HFFc6 (cell line): ENCODE measurements at regions not wholly inside any gene's neighbourhood (a gene's known extent, or its start where the extent isn't known, plus 50 kb on each side); places are given as distances from the start of the nearest gene placed in this dataset.

Experiments
- DNase-seq: peaks from one replicate; pipeline ENCODE4 v3.0.0-alpha.2; 2018
- H3K27ac Mint-ChIP-seq: 2 replicates; pipeline ENCODE4 v1.8.0; 2020; ENCODE audit warnings: mild to moderate bottlenecking, mixed read lengths
- H3K27me3 Mint-ChIP-seq: 2 replicates; pipeline ENCODE4 v1.8.0; 2021; ENCODE audit warnings: mild to moderate bottlenecking, moderate library complexity, mixed read lengths; ENCODE audit not compliant: insufficient read depth
- H3K36me3 Mint-ChIP-seq: 2 replicates; pipeline ENCODE4 v1.8.0; 2021; ENCODE audit warnings: low read depth, mixed read lengths
- H3K4me1 Mint-ChIP-seq: 2 replicates; pipeline ENCODE4 v1.8.0; 2020; ENCODE audit warnings: low read depth, mixed read lengths
- H3K4me3 Mint-ChIP-seq: 2 replicates; pipeline ENCODE4 v1.8.0; 2020; ENCODE audit warnings: mild to moderate bottlenecking, moderate library complexity, mixed read lengths
- H3K9me3 Mint-ChIP-seq: 2 replicates; pipeline ENCODE4 v1.8.0; 2020; ENCODE audit warnings: mild to moderate bottlenecking, mixed read lengths
- CTCF ChIP-seq: fragments of 200-600 bp; sonication (generic); IDR thresholded peaks from 2 replicates; pipeline ENCODE4 v1.5.0; 2021; ENCODE audit warnings: antibody characterized with exemption, mild to moderate bottlenecking

GRCh38 chr12:106000382-106001104 lies 138.2 kb downstream of the NUAK1 start:
- Mint-ChIP-seq H3K27me3 (peaks cover 1% of the 10 kb centered on the region), H3K27ac (no peak overlapping the region), H3K4me3 (no peak overlapping the region), H3K4me1 (peaks cover 21% of the 10 kb centered on the region), H3K36me3 (peaks cover 14% of the 10 kb centered on the region), H3K9me3 (peaks cover 13% of the 10 kb centered on the region; the same call in 1 of the 2 replicates)
- no peak for TF ChIP-seq CTCF
- DNase-seq = no peak

- H3K4me3 Mint-ChIP-seq = no peak overlapping the region
- peaks cover 13% of the 10 kb centered on the region; the same call in 1 of the 2 replicates for H3K9me3 Mint-ChIP-seq
- peaks cover 1% of the 10 kb centered on the region for H3K27me3 Mint-ChIP-seq
- H3K4me1 Mint-ChIP-seq = peaks cover 13% of the 10 kb centered on the region
- H3K36me3 Mint-ChIP-seq = peaks cover 14% of the 10 kb centered on the region
- no peak for TF ChIP-seq CTCF
- DNase-seq = no peak
- no peak overlapping the region for H3K27ac Mint-ChIP-seq
Measured at GRCh38 chr12:106001105-106001836, 137.5 kb downstream of the NUAK1 start.

GRCh38 chr12:106001837-106002218 lies 136.9 kb downstream of the NUAK1 start:
- no peak overlapping the region for H3K4me3 Mint-ChIP-seq
- peaks cover 13% of the 10 kb centered on the region; the same call in 1 of the 2 replicates for H3K9me3 Mint-ChIP-seq
- peaks cover 9% of the 10 kb centered on the region for H3K4me1 Mint-ChIP-seq
- TF ChIP-seq CTCF = no peak
- H3K27me3 Mint-ChIP-seq = peaks cover 1% of the 10 kb centered on the region
- peaks cover 14% of the 10 kb centered on the region for H3K36me3 Mint-ChIP-seq
- DNase-seq = no peak
- H3K27ac Mint-ChIP-seq = no peak overlapping the region

GRCh38 chr12:106003297-106003696 lies 135.5 kb downstream of the NUAK1 start:
- no peak for TF ChIP-seq CTCF
- Mint-ChIP-seq H3K4me1 (peaks cover 9% of the 10 kb centered on the region), H3K36me3 (peaks cover 14% of the 10 kb centered on the region), H3K27me3 (peaks cover 3% of the 10 kb centered on the region), H3K4me3 (no peak overlapping the region), H3K9me3 (peaks cover 13% of the 10 kb centered on the region; the same call in 1 of the 2 replicates), H3K27ac (no peak overlapping the region)
- no peak for DNase-seq

- no peak overlapping the region for H3K27ac Mint-ChIP-seq
- H3K36me3 Mint-ChIP-seq = peaks cover 14% of the 10 kb centered on the region
- DNase-seq = no peak
- H3K4me3 Mint-ChIP-seq = no peak overlapping the region
- peaks cover 3% of the 10 kb centered on the region for H3K27me3 Mint-ChIP-seq
- TF ChIP-seq CTCF = no peak
- peaks cover 13% of the 10 kb centered on the region; the same call in 1 of the 2 replicates for H3K9me3 Mint-ChIP-seq
- peaks cover 9% of the 10 kb centered on the region for H3K4me1 Mint-ChIP-seq
Measured at GRCh38 chr12:106004289-106004688, 134.5 kb downstream of the NUAK1 start.
